Peyer's patch (tissue), 4 donors: ENCODE measurements at regions not wholly inside any gene's neighbourhood (a gene's known extent, or its start where the extent isn't known, plus 50 kb on each side); places are given as distances from the start of the nearest gene placed in this dataset.
"Not testable (repeated sequence)": the region's sequence is repeated elsewhere in the genome, so short reads cannot be mapped to it uniquely, and the experiment has no call there.

ENCODE experiments used
- DNase-seq, 3 donors: peaks; one replicate each; pipeline ENCODE4 v3.0.0-alpha.2; 2017 to 2019
- H3K27ac ChIP-seq, 4 donors: fragments of 200-600 bp; sonication (generic); one replicate each; pipeline ENCODE4 v1.5.1; 2016 to 2019
- H3K27me3 ChIP-seq, 2 donors: fragments of 200-600 bp; sonication (generic); one replicate each; pipeline ENCODE4 v1.5.1; 2019
- H3K36me3 ChIP-seq, 3 donors: fragments of 200-600 bp; sonication (generic); one replicate each; pipeline ENCODE4 v1.5.1; 2016 to 2019
- H3K4me1 ChIP-seq, 4 donors: fragments of 200-600 bp; sonication (generic); one replicate each; pipeline ENCODE4 v1.5.1; 2016 to 2019
- H3K4me3 ChIP-seq, 4 donors: fragments of 200-600 bp; sonication (generic); 1 replicate in 3 of 4; 2 replicates in 1 of 4; pipeline ENCODE4 v1.5.1; 2016 to 2019; ENCODE audit warnings: mild to moderate bottlenecking in 1 of 4
- H3K9me3 ChIP-seq, 4 donors: fragments of 200-600 bp; sonication (generic); one replicate each; pipeline ENCODE4 v1.5.1; 2016 to 2019; ENCODE audit warnings: mild to moderate bottlenecking in 1 of 4
- POLR2A ChIP-seq, 2 donors: fragments of 450-650 bp; IDR thresholded peaks; one replicate each; pipeline ENCODE4 v1.5.1; 2017; ENCODE audit warnings: antibody characterized with exemption in 2 of 2, mild to moderate bottlenecking in 2 of 2, moderate library complexity in 2 of 2
- TF ChIP-seq, protein P1 (sequence below), 6 experiments: fragments of 450-650 bp in 4 of 6; fragments of 200-600 bp in 2 of 6; sonication (generic) in 1 of 6; IDR thresholded peaks; one replicate each; pipeline ENCODE4 v1.5.1; 2017 to 2019; ENCODE audit warnings: antibody characterized with exemption in 6 of 6, mild to moderate bottlenecking in 3 of 6, moderate library complexity in 1 of 6

DNA sequence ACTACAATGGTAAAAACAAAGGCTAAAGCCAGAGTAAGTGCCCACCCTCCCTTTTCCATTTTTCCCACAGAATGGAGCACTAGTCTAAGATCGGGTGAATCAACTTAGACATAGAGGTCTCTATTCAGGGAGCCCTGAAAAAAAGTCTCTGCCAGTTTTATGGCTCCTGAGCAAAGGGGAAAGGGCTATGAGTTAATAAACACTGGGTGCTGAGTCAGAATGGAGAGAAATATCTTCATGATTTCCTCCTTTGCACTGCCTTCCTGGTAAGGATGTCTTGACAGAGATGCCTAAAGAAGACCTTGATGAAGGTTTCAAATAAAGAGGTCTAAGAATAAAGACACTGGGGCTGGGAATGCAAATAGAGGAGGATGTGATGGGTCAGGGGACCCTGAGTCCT is 607.4 kb upstream of the MBL2 start:
- Histone ChIP-seq H3K9me3 (no peaks in the 10 kb centered on the region), H3K27me3 (no peaks in the 10 kb centered on the region), H3K4me3 (no peak overlapping the region), H3K27ac (no peak overlapping the region), H3K4me1 (no peaks in the 10 kb centered on the region), H3K36me3 (no peaks in the 10 kb centered on the region)
- TF ChIP-seq, protein P1, sequence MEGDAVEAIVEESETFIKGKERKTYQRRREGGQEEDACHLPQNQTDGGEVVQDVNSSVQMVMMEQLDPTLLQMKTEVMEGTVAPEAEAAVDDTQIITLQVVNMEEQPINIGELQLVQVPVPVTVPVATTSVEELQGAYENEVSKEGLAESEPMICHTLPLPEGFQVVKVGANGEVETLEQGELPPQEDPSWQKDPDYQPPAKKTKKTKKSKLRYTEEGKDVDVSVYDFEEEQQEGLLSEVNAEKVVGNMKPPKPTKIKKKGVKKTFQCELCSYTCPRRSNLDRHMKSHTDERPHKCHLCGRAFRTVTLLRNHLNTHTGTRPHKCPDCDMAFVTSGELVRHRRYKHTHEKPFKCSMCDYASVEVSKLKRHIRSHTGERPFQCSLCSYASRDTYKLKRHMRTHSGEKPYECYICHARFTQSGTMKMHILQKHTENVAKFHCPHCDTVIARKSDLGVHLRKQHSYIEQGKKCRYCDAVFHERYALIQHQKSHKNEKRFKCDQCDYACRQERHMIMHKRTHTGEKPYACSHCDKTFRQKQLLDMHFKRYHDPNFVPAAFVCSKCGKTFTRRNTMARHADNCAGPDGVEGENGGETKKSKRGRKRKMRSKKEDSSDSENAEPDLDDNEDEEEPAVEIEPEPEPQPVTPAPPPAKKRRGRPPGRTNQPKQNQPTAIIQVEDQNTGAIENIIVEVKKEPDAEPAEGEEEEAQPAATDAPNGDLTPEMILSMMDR (IDR thresholded peaks at IDR 0.05) = no peak
- TF ChIP-seq POLR2A (IDR thresholded peaks at IDR 0.05) = no peak
- no peak for DNase-seq

DNA sequence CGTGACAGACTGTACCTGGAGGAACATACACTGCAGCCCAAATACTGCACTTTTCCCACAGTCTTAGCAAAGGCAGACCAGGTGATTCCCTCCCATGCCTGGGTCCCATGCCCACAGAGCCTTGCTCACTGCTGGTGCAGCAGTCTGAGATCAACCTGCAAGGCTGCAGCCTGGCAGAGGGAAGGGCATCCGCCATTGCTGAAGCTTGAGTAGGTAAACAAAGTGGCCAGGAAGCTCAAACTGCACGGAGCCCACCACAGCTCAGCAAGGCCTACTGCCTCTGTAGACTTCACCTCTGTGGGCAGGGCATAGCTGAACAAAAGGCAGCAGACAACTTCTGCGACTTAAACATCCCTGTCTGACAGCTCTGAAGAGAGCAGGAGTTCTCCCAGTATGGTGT is 597.8 kb upstream of the MBL2 start:
- TF ChIP-seq, protein P1 (IDR thresholded peaks at IDR 0.05) = no peak
- TF ChIP-seq POLR2A (IDR thresholded peaks at IDR 0.05) = no peak
- no peaks in the 10 kb centered on the region for H3K9me3 ChIP-seq

DNA sequence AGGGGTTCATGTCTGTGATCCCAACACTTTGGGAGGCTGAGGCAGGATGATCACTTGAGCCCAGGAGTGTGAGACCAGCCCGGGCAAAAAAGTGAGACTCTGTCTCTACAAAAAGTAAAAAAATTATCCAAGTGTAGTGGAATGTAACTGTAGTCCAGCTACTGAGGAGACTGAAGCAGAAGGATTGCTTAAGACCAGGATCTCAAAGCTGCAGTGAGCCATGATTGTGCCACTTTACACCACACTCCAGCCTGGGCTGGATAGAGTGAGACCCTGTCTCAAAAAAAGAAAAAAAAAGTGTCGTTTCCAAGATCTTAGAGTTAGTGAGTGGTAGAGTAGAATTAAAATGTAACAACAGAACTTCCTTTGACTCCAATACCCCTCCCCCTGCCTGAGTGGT is 589.4 kb upstream of the MBL2 start:
- no peak for DNase-seq
- no peaks in the 10 kb centered on the region for H3K27me3 ChIP-seq
- no peak overlapping the region for H3K4me3 ChIP-seq
- no peaks in the 10 kb centered on the region for H3K4me1 ChIP-seq
- TF ChIP-seq POLR2A (IDR thresholded peaks at IDR 0.05) = no peak
- TF ChIP-seq, protein P1 (IDR thresholded peaks at IDR 0.05) = no peak
- H3K27ac ChIP-seq = no peak overlapping the region
- H3K9me3 ChIP-seq = no peaks in the 10 kb centered on the region
- no peaks in the 10 kb centered on the region for H3K36me3 ChIP-seq

More for the DNA sequence above, 597.8 kb upstream of the MBL2 start:
- Histone ChIP-seq H3K27me3 (no peaks in the 10 kb centered on the region), H3K4me1 (no peaks in the 10 kb centered on the region), H3K4me3 (no peak overlapping the region), H3K36me3 (no peaks in the 10 kb centered on the region), H3K27ac (no peak overlapping the region)
- DNase-seq = no peak

DNA sequence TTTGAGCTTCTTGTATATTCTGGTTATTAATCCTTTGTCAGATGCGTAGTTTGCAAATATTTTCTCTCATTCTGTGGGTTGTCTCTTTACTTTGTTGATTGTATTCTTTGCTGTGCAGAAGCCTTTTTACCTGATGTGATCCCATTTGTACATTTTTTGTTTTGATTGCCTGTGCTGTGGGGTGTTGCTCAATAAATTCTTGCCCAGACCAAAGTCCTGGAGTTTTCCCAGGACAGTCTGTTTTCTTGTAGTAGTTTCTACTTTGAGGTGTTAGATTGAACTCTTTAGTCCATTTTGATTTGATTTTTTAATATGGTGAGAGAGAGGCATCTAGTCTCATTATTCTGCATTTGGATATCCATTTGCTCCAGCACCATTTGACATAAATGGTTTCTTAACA is 588.7 kb upstream of the MBL2 start:
- Histone ChIP-seq H3K9me3 (no peaks in the 10 kb centered on the region), H3K4me1 (no peaks in the 10 kb centered on the region), H3K27me3 (no peaks in the 10 kb centered on the region), H3K27ac (no peak overlapping the region), H3K36me3 (no peaks in the 10 kb centered on the region), H3K4me3 (no peak overlapping the region)
- no peak for TF ChIP-seq POLR2A (IDR thresholded peaks at IDR 0.05)
- TF ChIP-seq, protein P1 (IDR thresholded peaks at IDR 0.05) = no peak
- no peak for DNase-seq

DNA sequence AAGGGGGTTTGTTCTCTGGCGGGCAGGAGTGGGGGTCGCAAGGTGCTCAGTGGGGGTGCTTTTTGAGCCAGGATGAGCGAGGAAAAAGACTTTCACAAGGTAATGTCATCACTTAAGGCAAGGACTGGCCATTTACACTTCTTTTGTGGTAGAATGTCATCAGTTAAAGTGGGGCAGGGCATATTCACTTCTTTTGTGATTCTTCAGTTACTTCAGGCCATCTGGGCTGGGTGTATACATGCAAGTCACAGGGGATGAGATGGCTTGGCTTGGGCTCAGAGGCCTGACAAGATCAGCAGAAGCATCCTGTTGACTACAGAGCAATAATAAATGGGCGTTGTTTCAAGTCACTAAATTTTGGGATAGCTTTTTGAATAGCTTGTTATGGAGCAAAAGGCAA is 586.4 kb upstream of the MBL2 start:
- H3K4me1 ChIP-seq, DNase-seq, H3K36me3 ChIP-seq, H3K27me3 ChIP-seq, H3K9me3 ChIP-seq, H3K27ac ChIP-seq, H3K4me3 ChIP-seq: not testable (repeated sequence)

DNA sequence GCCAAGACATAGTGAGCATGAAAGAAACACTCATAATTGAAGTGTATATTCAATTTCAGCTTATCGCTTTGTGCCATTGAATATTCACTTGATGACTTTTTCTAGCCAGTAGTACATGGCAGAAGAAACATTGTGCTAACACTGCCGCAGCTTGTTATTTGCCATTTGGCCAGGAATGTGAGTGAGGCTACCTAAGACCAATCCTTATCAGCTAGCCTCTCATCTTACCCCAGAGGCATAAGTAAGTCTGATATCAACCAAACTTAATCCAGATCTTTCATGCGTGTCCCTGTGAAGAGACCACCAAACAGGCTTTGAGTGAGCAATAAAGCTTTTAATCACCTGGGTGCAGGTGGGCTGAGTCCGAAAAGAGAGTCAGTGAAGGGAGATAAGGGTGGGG is 586.0 kb upstream of the MBL2 start:
- Histone ChIP-seq H3K27me3 (no peaks in the 10 kb centered on the region), H3K4me1 (no peaks in the 10 kb centered on the region), H3K9me3 (no peaks in the 10 kb centered on the region), H3K4me3 (no peak overlapping the region), H3K36me3 (no peaks in the 10 kb centered on the region), H3K27ac (no peak overlapping the region)
- TF ChIP-seq POLR2A (IDR thresholded peaks at IDR 0.05) = no peak
- TF ChIP-seq, protein P1 (IDR thresholded peaks at IDR 0.05) = no peak
- DNase-seq = no peak
